Caki2 (cell line): ENCODE measurements at regions not wholly inside any gene's neighbourhood (a gene's known extent, or its start where the extent isn't known, plus 50 kb on each side); places are given as distances from the start of the nearest gene placed in this dataset.
A peak's percentile ranks its signal among the peaks of the same experiment; 100 is the strongest.

Experiments used
- DNase-seq: peaks from one replicate; pipeline ENCODE4 v3.0.0-alpha.2; 2015; ENCODE audit warnings: low read depth
- in situ Hi-C: cut with HindIII; loops from 2 replicates; pipeline ENCODE4 v1.10.0; 2016; ENCODE audit warnings: low sequenced_read_pairs, low pct_unique_long_range_greater_than_20kb, mixed read lengths

- in situ Hi-C loops: no loop called here
- no peak for DNase-seq
These were observed 225.5 kb upstream of the ADAMTS5 start for GRCh38 chr21:27192281-27192949.

- in situ Hi-C loops: no loop called here
- peak; percentile 88 for DNase-seq
These were observed 223.7 kb upstream of the ADAMTS5 start for GRCh38 chr21:27190601-27191000.

- in situ Hi-C loops: no loop called here
- peak; percentile 71 for DNase-seq
These were observed 223.0 kb upstream of the ADAMTS5 start for GRCh38 chr21:27189870-27190269.

DNA sequence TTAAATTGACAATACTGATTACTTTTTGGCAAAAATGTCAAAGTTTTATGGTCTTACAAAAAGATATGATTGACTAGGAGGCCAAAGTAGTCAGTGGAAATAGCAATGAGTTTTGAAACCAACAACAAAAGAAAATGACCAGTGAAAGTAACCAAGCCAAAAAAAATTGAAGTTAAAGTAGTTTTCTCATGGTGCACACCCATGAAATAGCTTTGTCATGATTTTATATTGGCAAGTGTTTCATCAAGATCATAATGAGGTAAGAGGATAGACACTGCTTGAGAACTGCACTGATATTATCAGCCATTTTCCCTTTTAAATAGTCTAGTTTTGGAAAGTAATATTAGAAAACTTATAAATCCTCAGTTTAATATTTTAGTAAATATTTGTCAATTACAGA is 206.2 kb upstream of the ADAMTS5 start:
- in situ Hi-C loops: no loop called here
- no peak for DNase-seq

DNA sequence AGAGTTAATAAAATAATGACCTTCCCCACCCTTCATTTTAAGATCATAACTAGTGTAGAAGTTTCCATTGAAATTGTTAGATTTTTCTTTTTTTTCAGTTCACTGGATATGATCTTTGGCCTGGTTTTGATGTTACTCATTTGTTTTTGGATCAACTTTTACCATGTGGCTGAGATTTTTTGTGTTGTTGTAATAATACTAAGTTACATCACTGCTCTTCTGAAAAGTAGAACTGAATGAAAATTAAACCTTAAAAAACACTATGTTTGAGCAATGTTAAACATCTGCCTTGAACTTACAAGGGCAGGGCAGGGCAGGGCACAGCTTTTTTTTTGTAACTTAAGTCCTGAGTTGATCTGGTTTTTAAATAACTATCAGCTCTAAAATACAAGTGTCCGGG is 204.8 kb upstream of the ADAMTS5 start:
- in situ Hi-C loops: no loop called here
- no peak for DNase-seq

DNA sequence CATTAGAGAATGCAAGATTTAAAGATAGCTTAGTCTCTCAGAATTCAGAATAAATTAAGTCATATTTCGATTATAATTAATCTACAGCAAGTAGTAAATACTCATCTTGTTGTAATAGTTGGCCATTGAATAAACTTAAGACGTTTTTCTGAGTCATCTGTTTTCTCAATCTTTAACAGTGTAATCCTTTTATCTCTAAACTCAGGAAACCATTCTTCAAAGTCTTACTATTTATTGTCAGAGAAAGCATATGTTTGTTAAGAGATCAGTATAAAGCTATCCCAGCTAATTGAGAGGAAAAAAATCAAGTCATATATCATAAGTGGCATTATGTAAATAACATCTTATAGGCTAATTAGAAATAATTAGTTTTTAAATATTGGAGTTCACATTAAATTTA is 201.2 kb upstream of the ADAMTS5 start:
- DNase-seq: no peak
- in situ Hi-C loops: no loop called here

DNA sequence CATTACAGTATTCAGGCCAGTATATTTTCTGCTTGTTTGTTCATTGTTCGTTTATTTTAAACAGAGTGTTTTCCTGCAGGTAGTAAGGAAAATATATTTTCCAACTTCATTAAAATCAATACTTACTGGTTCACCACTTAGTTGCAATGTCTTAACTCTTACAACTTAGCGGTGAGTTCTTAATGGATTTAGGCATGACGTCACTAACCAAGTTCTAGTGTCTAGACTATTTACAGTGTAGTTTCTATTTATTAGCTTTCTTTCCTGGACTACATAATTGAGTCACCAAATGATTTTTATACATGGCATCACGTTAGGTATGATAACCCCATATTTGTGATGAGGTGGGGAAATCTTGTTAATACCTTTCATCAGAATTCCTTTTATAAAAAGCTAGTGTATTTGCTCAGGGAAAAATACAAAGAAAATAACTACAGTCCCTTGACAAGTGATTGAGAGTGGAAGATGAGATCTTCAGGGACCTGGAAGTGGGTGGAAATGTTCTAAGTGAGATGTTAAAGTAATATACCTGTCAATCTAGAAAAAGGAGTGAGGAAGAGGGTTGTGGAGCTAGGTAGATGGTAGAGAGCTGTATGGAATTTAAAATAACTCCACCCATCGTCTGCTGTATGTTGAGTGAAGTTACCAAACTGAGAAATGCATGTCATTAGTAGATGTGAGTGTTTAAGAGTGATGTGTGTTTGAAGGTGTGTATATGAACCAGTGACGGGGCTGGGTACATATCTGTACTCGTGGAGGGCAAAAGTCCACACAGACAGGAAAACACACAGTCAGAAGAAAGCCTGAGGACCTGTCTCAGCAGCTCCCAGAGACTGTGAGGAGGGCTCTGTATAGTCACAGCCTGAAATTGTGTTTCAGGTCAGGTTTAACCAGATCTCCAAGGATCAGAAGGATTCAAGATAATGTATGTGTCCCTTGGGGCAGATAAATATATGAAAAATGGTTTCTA is 197.6 kb upstream of the ADAMTS5 start:
- DNase-seq: no peak
- in situ Hi-C loops: no loop called here

DNA sequence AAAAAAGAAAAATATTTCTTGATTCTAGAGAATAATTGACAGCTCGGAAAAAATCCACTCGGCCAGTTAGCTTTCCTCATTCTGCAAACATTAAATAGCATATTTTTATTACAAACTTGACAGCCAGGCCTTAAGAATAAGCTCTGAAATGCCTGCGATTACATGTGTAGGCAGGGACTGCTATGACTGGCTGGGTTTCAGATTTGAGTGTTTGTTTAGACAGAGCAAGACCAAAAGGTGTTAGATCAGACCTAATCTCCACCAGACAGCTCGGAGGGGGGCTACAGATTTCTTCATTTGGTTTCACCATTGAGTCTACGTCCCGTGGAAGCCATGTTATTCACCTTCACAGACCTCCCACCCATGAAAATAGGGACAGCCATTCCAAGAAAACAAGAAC is 192.1 kb upstream of the ADAMTS5 start:
- in situ Hi-C loops: no loop called here
- DNase-seq: no peak

- in situ Hi-C loops: no loop called here
- no peak for DNase-seq
These were observed 190.2 kb upstream of the ADAMTS5 start for GRCh38 chr21:27157097-27157496.

DNA sequence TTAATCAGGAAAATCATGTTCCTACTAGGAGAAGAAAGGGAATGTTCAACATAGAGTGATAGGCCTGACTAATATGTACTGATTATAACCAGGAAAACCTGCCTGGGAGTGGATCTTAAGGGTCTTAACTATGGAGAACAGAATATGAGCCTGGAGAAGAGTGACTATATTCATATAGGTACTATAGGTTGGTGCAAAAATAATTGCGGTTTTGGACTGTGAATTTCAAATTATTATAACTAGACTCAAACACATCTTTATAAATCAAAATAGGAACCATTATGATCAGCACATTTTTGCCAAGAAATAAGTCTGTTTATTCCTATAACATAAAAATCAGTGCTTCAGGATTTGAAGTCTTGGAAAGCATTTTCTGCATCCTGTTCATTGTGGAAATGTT is 189.8 kb upstream of the ADAMTS5 start:
- in situ Hi-C loops: no loop called here
- DNase-seq: no peak

GRCh38 chr21:27155130-27155500 is 188.2 kb upstream of the ADAMTS5 start:
- in situ Hi-C loops: no loop called here
- DNase-seq: no peak

DNA sequence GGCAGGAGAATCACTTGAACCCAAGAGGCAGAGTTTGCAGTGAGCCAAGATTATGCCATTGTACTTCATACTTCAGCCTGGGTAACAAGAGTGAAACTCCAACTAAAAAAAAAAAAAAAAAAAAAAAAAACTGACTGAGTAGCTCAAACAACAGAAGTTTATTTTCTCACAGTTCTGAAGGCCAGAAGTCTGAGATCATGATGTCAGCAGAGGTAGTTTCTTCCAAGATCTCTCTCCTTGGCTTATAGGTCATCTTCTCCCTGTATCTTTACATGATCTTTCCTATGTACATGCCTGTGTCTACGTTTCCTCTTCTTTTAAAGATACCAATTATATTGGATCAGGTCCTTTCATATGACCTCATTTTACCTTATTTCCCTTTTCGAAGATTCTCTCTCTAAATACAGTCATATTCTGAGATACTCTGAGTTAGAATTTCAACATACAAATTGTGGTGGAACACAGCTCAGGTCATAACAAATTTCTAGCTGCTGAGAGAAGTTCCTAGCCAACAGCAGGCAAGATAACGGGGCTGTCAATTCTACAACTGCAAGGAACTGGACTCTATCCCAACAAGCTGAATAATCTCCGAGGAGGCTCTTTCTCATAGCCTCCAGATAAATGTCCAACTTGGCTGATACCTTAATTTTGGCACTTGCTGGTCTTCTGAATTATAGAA is 187.7 kb upstream of the ADAMTS5 start:
- in situ Hi-C loops: no loop called here
- no peak for DNase-seq

- in situ Hi-C loops: no loop called here
- no peak for DNase-seq
These were observed 186.1 kb upstream of the ADAMTS5 start for GRCh38 chr21:27152996-27153395.

DNA sequence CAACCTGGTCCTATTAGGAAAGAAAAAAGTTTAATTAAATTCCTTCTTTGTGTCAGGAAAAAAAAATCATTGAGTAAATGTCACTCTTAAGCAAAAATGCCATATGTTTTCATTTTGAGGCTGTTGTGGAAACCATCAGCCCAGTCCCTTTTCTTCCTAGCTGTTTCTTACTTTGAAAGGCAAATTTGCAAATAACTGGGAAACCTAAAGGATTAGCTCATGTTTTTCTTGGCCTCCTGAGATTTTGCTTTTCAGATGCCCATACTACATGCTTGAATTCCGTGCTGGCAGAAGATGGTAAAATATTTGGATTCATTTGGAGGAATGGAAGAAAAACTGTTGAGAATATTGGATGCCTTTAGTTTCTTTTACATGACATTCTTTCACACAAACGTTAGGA is 182.1 kb upstream of the ADAMTS5 start:
- in situ Hi-C loops: no loop called here
- DNase-seq: no peak

GRCh38 chr21:27146268-27146667 is 179.4 kb upstream of the ADAMTS5 start:
- in situ Hi-C loops: no loop called here
- DNase-seq: no peak

GRCh38 chr21:27145134-27145798 is 178.4 kb upstream of the ADAMTS5 start:
- no peak for DNase-seq
- in situ Hi-C loops: no loop called here

GRCh38 chr21:27143476-27143875 is 176.6 kb upstream of the ADAMTS5 start:
- no peak for DNase-seq
- in situ Hi-C loops: no loop called here

DNA sequence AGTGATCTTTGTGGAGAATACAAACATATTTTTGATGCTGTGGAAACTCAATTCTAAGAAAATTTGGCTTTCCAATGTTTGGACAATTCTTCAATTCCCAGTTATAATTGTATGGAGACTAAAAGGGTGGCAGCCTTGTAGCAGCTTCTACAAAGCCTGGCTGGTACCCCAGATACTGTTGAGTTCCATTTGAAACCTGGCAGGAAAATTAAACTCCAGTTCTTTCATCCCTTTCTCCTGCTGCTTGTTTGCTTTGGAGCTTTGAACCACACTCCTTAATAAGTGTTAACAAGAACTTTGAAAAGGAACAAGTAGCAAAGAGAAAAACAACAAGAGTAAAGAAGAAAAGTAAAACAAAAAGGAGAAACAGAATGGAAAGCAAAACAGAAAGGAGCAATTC is 172.6 kb upstream of the ADAMTS5 start:
- in situ Hi-C loops: no loop called here
- DNase-seq: no peak

DNA sequence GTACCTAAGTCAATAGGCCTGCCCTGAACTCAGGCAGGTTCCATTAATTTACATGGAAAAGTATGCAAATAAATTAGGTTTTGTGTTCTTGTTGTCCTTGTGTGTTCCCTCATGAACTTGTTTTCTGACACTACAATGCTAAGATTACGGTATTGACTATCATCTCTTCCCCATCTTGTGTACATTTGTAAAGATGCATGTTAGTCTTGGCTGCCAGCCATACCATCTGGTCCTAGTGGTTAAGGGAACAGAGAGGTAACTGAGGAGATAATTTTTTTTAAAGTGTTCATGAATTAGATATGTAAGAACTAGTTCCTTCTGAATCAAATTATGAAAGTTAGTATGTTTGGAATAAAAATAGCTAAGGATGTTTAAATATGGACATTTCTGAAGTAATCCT is 167.6 kb upstream of the ADAMTS5 start:
- DNase-seq: no peak
- in situ Hi-C loops: no loop called here
